WTC11 (cell line): ENCODE measurements at regions not wholly inside any gene's neighbourhood (a gene's known extent, or its start where the extent isn't known, plus 50 kb on each side); places are given as distances from the start of the nearest gene placed in this dataset.

ENCODE experiments used
- ATAC-seq: fragments of 200-7000 bp; cut with Tn5 transposase; 2 replicates; pipeline ENCODE4 v1.10.0; 2021; ENCODE audit warnings: mild to moderate bottlenecking, moderate library complexity
- CTCF ChIA-PET: fragments of 300-600 bp; sonication (Branson Sonifier 250); formaldehyde crosslinking; loops from one replicate; lab custom pipeline; 2021; ENCODE audit warnings: antibody characterized with exemption; lab: Charles Lee
- POLR2A ChIA-PET: fragments of 350-600 bp; sonication (Branson Sonifier 250); formaldehyde crosslinking; loops from one replicate; lab custom pipeline; 2021; ENCODE audit warnings: antibody characterized with exemption; lab: Charles Lee
- DNase-seq: peaks from one replicate; pipeline ENCODE4 v3.0.0; 2021; ENCODE audit warnings: low spot score
- H3K27ac Mint-ChIP-seq: 2 replicates; pipeline ENCODE4 v1.8.0; 2021; ENCODE audit warnings: mixed read lengths
- H3K27me3 Mint-ChIP-seq: 2 replicates; pipeline ENCODE4 v1.8.0; 2021; ENCODE audit warnings: low read depth, mild to moderate bottlenecking, moderate library complexity, mixed read lengths
- H3K36me3 Mint-ChIP-seq: 2 replicates; pipeline ENCODE4 v1.8.0; 2021; ENCODE audit warnings: mixed read lengths
- H3K4me1 Mint-ChIP-seq: 2 replicates; pipeline ENCODE4 v1.8.0; 2022; ENCODE audit warnings: mixed read lengths
- H3K4me3 Mint-ChIP-seq: 2 replicates; pipeline ENCODE4 v1.8.0; 2021; ENCODE audit warnings: mild to moderate bottlenecking, moderate library complexity, mixed read lengths
- H3K9me3 Mint-ChIP-seq: 2 replicates; pipeline ENCODE4 v1.8.0; 2021; ENCODE audit warnings: mixed read lengths
- ELF4 ChIP-seq: sonication (generic); formaldehyde crosslinking; IDR thresholded peaks from 2 replicates; pipeline ENCODE4 v1.8.1; 2022; ENCODE audit warnings: low read depth, mild to moderate bottlenecking, moderate library complexity, missing genetic modification reagents
- ESRRA ChIP-seq: sonication (generic); formaldehyde crosslinking; IDR thresholded peaks from 2 replicates; pipeline ENCODE4 v1.8.1; 2022; ENCODE audit warnings: mild to moderate bottlenecking, missing genetic modification reagents, borderline replicate concordance
- ETV6 ChIP-seq: sonication (generic); formaldehyde crosslinking; IDR thresholded peaks from 2 replicates; pipeline ENCODE4 v1.8.1; 2022; ENCODE audit warnings: mild to moderate bottlenecking, missing genetic modification reagents
- GABPB1 ChIP-seq: sonication (generic); formaldehyde crosslinking; IDR thresholded peaks from 2 replicates; pipeline ENCODE4 v1.8.1; 2023; ENCODE audit warnings: mild to moderate bottlenecking, missing genetic modification reagents
- IRF2 ChIP-seq: sonication (generic); formaldehyde crosslinking; IDR thresholded peaks from 2 replicates; pipeline ENCODE4 v1.8.0; 2022; ENCODE audit warnings: low read depth, missing genetic modification reagents, borderline replicate concordance
- JAZF1 ChIP-seq: fragments of 250-450 bp; sonication (Bioruptor Pico); IDR thresholded peaks from 2 replicates; pipeline ENCODE4 v1.9.0; 2021; ENCODE audit warnings: moderate library complexity, mild to moderate bottlenecking, inconsistent platforms
- NFATC4 ChIP-seq: fragments of 250-450 bp; sonication (Bioruptor Pico); IDR thresholded peaks from 2 replicates; pipeline ENCODE4 v1.9.0; 2021; ENCODE audit warnings: mild to moderate bottlenecking
- NFYB ChIP-seq: sonication (generic); formaldehyde crosslinking; conservative IDR thresholded peaks from 2 replicates; pipeline ENCODE4 v1.8.0; 2022; ENCODE audit warnings: low read depth, missing genetic modification reagents
- NR2C2 ChIP-seq: sonication (generic); formaldehyde crosslinking; IDR thresholded peaks from 2 replicates; pipeline ENCODE4 v1.8.0; 2022; ENCODE audit warnings: mild to moderate bottlenecking, missing genetic modification reagents
- PRRX2 ChIP-seq: fragments of 250-450 bp; sonication (Bioruptor Pico); IDR thresholded peaks from 2 replicates; pipeline ENCODE4 v1.8.0; 2021; ENCODE audit warnings: mild to moderate bottlenecking
- RORB ChIP-seq: fragments of 250-450 bp; sonication (Bioruptor Pico); IDR thresholded peaks from 2 replicates; pipeline ENCODE4 v1.9.0; 2021; ENCODE audit warnings: mild to moderate bottlenecking
- SMAD4 ChIP-seq: sonication (generic); formaldehyde crosslinking; IDR thresholded peaks from 2 replicates; pipeline ENCODE4 v1.8.0; 2022; ENCODE audit warnings: mild to moderate bottlenecking, missing genetic modification reagents
- ZNF138 ChIP-seq: sonication (generic); formaldehyde crosslinking; conservative IDR thresholded peaks from 2 replicates; pipeline ENCODE4 v1.8.1; 2022; ENCODE audit warnings: mild to moderate bottlenecking, moderate library complexity, missing genetic modification reagents
- ZNF232 ChIP-seq: sonication (generic); formaldehyde crosslinking; IDR thresholded peaks from 2 replicates; pipeline ENCODE4 v1.8.0; 2022; ENCODE audit warnings: mild to moderate bottlenecking, missing genetic modification reagents
- ZNF317 ChIP-seq: sonication (generic); formaldehyde crosslinking; IDR thresholded peaks from 2 replicates; pipeline ENCODE4 v1.8.1; 2023; ENCODE audit warnings: low read depth, mild to moderate bottlenecking, moderate library complexity, missing genetic modification reagents, borderline replicate concordance
- ZNF423 ChIP-seq: fragments of 250-450 bp; sonication (Bioruptor Pico); IDR thresholded peaks from 2 replicates; pipeline ENCODE4 v2.1.2; 2022; ENCODE audit warnings: mild to moderate bottlenecking, moderate library complexity
- ZNF671 ChIP-seq: fragments of 250-450 bp; sonication (Bioruptor Pico); IDR thresholded peaks from 2 replicates; pipeline ENCODE4 v1.8.0; 2021; ENCODE audit warnings: mild to moderate bottlenecking
- TF ChIP-seq, protein P1 (sequence below): sonication (generic); formaldehyde crosslinking; IDR thresholded peaks from 2 replicates; pipeline ENCODE4 v1.8.0; 2022; ENCODE audit warnings: mild to moderate bottlenecking, missing genetic modification reagents
- TF ChIP-seq, protein P2 (sequence below): sonication (generic); formaldehyde crosslinking; IDR thresholded peaks from 2 replicates; pipeline ENCODE4 v1.8.0; 2022; ENCODE audit warnings: mild to moderate bottlenecking, missing genetic modification reagents
- TF ChIP-seq, protein P3 (sequence below): fragments of 250-450 bp; sonication (Bioruptor Pico); IDR thresholded peaks from 2 replicates; pipeline ENCODE4 v1.8.0; 2021; ENCODE audit warnings: mild to moderate bottlenecking
- TF ChIP-seq, protein P4 (sequence below): sonication (generic); formaldehyde crosslinking; IDR thresholded peaks from 2 replicates; pipeline ENCODE4 v1.8.1; 2023; ENCODE audit warnings: mild to moderate bottlenecking, missing genetic modification reagents, borderline replicate concordance
- TF ChIP-seq, protein P5 (sequence below): fragments of 250-450 bp; sonication (Bioruptor Pico); IDR thresholded peaks from 2 replicates; pipeline ENCODE4 v1.9.0; 2021; ENCODE audit warnings: mild to moderate bottlenecking
- TF ChIP-seq, protein P6 (sequence below): fragments of 250-450 bp; sonication (Bioruptor Pico); IDR thresholded peaks from 2 replicates; pipeline ENCODE4 v1.9.0; 2021; ENCODE audit warnings: mild to moderate bottlenecking

DNA sequence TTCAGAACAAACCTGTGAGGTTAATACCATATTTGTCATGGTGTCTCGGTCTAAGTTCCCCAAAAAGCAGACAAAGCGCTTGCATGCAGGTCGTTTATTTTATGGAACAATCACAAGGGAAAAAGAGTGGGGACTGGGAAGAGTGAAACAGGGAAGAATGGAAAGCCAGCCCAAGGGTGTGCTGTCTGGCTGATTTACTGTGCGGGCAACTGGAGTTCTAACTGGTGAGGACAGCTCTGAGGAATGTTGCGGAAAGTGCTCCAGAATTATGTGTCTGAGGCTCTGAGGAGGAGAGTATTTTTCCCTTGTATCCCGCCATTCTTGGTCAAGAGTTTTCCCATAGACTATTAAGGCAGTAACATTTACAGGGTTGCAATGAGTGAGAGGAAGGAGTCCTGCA lies 465.4 kb downstream of the RMST start:
- DNase-seq (no peak), ATAC-seq (no peak)
- no peaks in the 10 kb centered on the region for H3K27me3 Mint-ChIP-seq
- H3K9me3 Mint-ChIP-seq = no peaks in the 10 kb centered on the region
- no peak overlapping the region for H3K27ac Mint-ChIP-seq
- CTCF ChIA-PET = no interaction called here
- TF ChIP-seq NFYB (no peak), GABPB1 (no peak), PRRX2 (CRISPR knock-in tag) (no peak), ZNF671 (no peak), ZNF138 (CRISPR knock-in tag) (no peak), RORB (CRISPR knock-in tag) (no peak), NFATC4 (CRISPR knock-in tag) (no peak), IRF2 (CRISPR knock-in tag) (no peak), ESRRA (no peak), ZNF423 (CRISPR knock-in tag) (no peak), ETV6 (CRISPR knock-in tag) (no peak)
- TF ChIP-seq, protein P1, sequence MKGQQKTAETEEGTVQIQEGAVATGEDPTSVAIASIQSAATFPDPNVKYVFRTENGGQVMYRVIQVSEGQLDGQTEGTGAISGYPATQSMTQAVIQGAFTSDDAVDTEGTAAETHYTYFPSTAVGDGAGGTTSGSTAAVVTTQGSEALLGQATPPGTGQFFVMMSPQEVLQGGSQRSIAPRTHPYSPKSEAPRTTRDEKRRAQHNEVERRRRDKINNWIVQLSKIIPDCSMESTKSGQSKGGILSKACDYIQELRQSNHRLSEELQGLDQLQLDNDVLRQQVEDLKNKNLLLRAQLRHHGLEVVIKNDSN (CRISPR knock-in tag) = no peak
- TF ChIP-seq, protein P2, sequence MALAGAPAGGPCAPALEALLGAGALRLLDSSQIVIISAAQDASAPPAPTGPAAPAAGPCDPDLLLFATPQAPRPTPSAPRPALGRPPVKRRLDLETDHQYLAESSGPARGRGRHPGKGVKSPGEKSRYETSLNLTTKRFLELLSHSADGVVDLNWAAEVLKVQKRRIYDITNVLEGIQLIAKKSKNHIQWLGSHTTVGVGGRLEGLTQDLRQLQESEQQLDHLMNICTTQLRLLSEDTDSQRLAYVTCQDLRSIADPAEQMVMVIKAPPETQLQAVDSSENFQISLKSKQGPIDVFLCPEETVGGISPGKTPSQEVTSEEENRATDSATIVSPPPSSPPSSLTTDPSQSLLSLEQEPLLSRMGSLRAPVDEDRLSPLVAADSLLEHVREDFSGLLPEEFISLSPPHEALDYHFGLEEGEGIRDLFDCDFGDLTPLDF = no peak
- TF ChIP-seq, protein P3, sequence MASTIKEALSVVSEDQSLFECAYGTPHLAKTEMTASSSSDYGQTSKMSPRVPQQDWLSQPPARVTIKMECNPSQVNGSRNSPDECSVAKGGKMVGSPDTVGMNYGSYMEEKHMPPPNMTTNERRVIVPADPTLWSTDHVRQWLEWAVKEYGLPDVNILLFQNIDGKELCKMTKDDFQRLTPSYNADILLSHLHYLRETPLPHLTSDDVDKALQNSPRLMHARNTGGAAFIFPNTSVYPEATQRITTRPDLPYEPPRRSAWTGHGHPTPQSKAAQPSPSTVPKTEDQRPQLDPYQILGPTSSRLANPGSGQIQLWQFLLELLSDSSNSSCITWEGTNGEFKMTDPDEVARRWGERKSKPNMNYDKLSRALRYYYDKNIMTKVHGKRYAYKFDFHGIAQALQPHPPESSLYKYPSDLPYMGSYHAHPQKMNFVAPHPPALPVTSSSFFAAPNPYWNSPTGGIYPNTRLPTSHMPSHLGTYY = no peak
- TF ChIP-seq, protein P4, sequence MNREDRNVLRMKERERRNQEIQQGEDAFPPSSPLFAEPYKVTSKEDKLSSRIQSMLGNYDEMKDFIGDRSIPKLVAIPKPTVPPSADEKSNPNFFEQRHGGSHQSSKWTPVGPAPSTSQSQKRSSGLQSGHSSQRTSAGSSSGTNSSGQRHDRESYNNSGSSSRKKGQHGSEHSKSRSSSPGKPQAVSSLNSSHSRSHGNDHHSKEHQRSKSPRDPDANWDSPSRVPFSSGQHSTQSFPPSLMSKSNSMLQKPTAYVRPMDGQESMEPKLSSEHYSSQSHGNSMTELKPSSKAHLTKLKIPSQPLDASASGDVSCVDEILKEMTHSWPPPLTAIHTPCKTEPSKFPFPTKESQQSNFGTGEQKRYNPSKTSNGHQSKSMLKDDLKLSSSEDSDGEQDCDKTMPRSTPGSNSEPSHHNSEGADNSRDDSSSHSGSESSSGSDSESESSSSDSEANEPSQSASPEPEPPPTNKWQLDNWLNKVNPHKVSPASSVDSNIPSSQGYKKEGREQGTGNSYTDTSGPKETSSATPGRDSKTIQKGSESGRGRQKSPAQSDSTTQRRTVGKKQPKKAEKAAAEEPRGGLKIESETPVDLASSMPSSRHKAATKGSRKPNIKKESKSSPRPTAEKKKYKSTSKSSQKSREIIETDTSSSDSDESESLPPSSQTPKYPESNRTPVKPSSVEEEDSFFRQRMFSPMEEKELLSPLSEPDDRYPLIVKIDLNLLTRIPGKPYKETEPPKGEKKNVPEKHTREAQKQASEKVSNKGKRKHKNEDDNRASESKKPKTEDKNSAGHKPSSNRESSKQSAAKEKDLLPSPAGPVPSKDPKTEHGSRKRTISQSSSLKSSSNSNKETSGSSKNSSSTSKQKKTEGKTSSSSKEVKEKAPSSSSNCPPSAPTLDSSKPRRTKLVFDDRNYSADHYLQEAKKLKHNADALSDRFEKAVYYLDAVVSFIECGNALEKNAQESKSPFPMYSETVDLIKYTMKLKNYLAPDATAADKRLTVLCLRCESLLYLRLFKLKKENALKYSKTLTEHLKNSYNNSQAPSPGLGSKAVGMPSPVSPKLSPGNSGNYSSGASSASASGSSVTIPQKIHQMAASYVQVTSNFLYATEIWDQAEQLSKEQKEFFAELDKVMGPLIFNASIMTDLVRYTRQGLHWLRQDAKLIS (CRISPR knock-in tag) = no peak
- no peak overlapping the region for H3K4me3 Mint-ChIP-seq
- POLR2A ChIA-PET = no interaction called here
- H3K4me1 Mint-ChIP-seq = no peaks in the 10 kb centered on the region
- H3K36me3 Mint-ChIP-seq = no peaks in the 10 kb centered on the region

DNA sequence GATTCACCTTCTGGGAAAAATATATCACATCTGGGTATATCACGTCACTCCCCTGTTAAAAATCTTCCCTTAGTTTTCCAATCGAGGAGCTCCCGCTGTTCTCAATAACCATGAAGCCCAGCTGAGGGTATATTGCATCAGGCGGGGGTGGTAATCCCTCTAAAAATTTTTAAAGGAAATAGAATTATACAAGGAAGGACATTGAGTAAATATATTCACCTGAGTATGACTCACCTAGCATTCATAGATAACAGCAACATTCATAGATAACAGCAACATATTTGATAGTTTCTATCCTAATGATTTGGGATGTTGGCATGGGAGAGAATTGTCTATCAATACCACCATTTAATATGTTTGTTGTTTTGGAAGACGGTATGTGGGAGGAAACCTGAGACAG lies 473.6 kb downstream of the RMST start:
- Mint-ChIP-seq H3K36me3 (no peaks in the 10 kb centered on the region), H3K27me3 (no peaks in the 10 kb centered on the region), H3K9me3 (no peaks in the 10 kb centered on the region), H3K27ac (no peak overlapping the region), H3K4me1 (peaks cover 10% of the 10 kb centered on the region), H3K4me3 (no peak overlapping the region)
- ATAC-seq (no peak), DNase-seq (no peak)
- TF ChIP-seq SMAD4 (CRISPR knock-in tag) = no peak
- no peak for TF ChIP-seq JAZF1 (CRISPR knock-in tag)
- CTCF ChIA-PET = no interaction called here
- POLR2A ChIA-PET = interaction anchor here (0.6 kb wide), 1 partner anchor 1392 kb away, joined by 4 read pairs; no protein-coding TSS in a partner anchor

DNA sequence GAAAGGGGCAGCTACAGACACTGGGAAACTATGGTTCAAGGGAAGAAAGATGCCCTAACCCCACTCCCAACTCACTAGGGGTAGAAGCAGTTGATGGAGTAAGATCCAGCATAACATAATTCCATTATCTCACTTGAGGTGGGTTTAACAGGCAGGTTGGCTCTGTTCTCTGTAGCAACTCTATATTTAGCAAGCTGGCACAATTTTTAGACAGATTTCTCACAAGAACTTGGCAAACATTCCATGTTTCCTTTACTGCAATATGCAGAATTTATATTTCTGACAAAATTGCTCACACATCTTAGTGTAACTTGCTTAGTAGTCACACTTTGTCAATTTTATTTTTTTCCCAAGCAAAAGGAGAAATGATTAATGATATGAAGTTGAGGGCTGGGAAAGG lies 475.4 kb downstream of the RMST start:
- no peak for DNase-seq
- H3K9me3 Mint-ChIP-seq = no peaks in the 10 kb centered on the region; the same call in 1 of the 2 replicates
- no peaks in the 10 kb centered on the region for H3K36me3 Mint-ChIP-seq
- H3K27me3 Mint-ChIP-seq = no peaks in the 10 kb centered on the region
- H3K4me1 Mint-ChIP-seq = peaks cover 13% of the 10 kb centered on the region
- no peak overlapping the region for H3K4me3 Mint-ChIP-seq
- no peak overlapping the region for H3K27ac Mint-ChIP-seq
- POLR2A ChIA-PET = no interaction called here
- CTCF ChIA-PET = no interaction called here
- ATAC-seq = no peak
- TF ChIP-seq ELF4 (CRISPR knock-in tag) (no peak), NR2C2 (CRISPR knock-in tag) (no peak), ZNF232 (CRISPR knock-in tag) (no peak), ZNF317 (CRISPR knock-in tag) (no peak)
- TF ChIP-seq, protein P5, sequence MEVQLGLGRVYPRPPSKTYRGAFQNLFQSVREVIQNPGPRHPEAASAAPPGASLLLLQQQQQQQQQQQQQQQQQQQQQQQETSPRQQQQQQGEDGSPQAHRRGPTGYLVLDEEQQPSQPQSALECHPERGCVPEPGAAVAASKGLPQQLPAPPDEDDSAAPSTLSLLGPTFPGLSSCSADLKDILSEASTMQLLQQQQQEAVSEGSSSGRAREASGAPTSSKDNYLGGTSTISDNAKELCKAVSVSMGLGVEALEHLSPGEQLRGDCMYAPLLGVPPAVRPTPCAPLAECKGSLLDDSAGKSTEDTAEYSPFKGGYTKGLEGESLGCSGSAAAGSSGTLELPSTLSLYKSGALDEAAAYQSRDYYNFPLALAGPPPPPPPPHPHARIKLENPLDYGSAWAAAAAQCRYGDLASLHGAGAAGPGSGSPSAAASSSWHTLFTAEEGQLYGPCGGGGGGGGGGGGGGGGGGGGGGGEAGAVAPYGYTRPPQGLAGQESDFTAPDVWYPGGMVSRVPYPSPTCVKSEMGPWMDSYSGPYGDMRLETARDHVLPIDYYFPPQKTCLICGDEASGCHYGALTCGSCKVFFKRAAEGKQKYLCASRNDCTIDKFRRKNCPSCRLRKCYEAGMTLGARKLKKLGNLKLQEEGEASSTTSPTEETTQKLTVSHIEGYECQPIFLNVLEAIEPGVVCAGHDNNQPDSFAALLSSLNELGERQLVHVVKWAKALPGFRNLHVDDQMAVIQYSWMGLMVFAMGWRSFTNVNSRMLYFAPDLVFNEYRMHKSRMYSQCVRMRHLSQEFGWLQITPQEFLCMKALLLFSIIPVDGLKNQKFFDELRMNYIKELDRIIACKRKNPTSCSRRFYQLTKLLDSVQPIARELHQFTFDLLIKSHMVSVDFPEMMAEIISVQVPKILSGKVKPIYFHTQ (CRISPR knock-in tag) = no peak
- TF ChIP-seq, protein P6, sequence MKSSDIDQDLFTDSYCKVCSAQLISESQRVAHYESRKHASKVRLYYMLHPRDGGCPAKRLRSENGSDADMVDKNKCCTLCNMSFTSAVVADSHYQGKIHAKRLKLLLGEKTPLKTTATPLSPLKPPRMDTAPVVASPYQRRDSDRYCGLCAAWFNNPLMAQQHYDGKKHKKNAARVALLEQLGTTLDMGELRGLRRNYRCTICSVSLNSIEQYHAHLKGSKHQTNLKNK (CRISPR knock-in tag) = no peak
- TF ChIP-seq, protein P1 (CRISPR knock-in tag) = no peak
